SK-N-SH (cell line): ENCODE measurements at regions not wholly inside any gene's neighbourhood (a gene's known extent, or its start where the extent isn't known, plus 50 kb on each side); places are given as distances from the start of the nearest gene placed in this dataset.
A peak's percentile ranks its signal among the peaks of the same experiment; 100 is the strongest.

Experiments used
- CTCF ChIA-PET: fragments of 300-600, 350-600 bp; formaldehyde crosslinking; extraction: SDS; loops from one replicate; lab custom pipeline; 2021; lab: Yijun Ruan, JAX
- POLR2A ChIA-PET: fragments of 350-600 bp; sonication (Branson Sonifier 250); formaldehyde crosslinking; extraction: SDS; loops from one replicate; lab custom pipeline; 2020; ENCODE audit warnings: antibody characterized with exemption, inconsistent platforms; lab: Yijun Ruan, JAX
- DNase-seq: peaks from one replicate; pipeline ENCODE4 v3.0.0; 2012
- H2AFZ ChIP-seq: fragments of 200-600 bp; sonication (generic); 2 replicates; pipeline ENCODE4 v1.8.1; 2016; ENCODE audit warnings: antibody characterized with exemption, mild to moderate bottlenecking, low read depth
- H3F3A ChIP-seq: fragments of 200-600 bp; sonication (generic); replicated peaks from 2 replicates; pipeline ENCODE3; 2016; ENCODE audit warnings: antibody characterized with exemption, mild to moderate bottlenecking; ENCODE audit not compliant: insufficient read depth
- H3K27ac ChIP-seq, 2 experiments: fragments of 200-500 bp in 1 of 2; fragments of 200-600 bp in 1 of 2; sonication (Bioruptor generic) in 1 of 2; sonication (generic), shearing (Covaris generic) in 1 of 2; 2 replicates each; pipeline versions ENCODE4 v1.5.1 to v1.6.1; 2014 to 2016; ENCODE audit warnings: low read depth in 2 of 2, inconsistent platforms in 1 of 2, low read length in 1 of 2, mild to moderate bottlenecking in 1 of 2, mixed read lengths in 1 of 2
- H3K27me3 ChIP-seq: fragments of 200-600 bp; sonication (generic), shearing (Covaris generic); 2 replicates; pipeline ENCODE4 v1.6.1; 2016; ENCODE audit warnings: mixed run types; ENCODE audit not compliant: insufficient read depth
- H3K36me3 ChIP-seq, 2 experiments: fragments of 200-500 bp in 1 of 2; fragments of 200-600 bp in 1 of 2; sonication (Bioruptor generic) in 1 of 2; sonication (generic) in 1 of 2; replicated peaks in 1 of 2; 2 replicates each; pipeline versions ENCODE3 to v1.5.1; 2014 to 2016; ENCODE audit warnings: low read length in 1 of 2, mild to moderate bottlenecking in 1 of 2; ENCODE audit not compliant: insufficient read depth in 2 of 2, control insufficient read depth in 1 of 2
- H3K4me1 ChIP-seq, 2 experiments: fragments of 200-500 bp in 1 of 2; fragments of 200-600 bp in 1 of 2; sonication (Bioruptor generic) in 1 of 2; sonication (generic), shearing (Covaris generic) in 1 of 2; 2 replicates each; pipeline versions ENCODE4 v1.5.1 to v1.6.1; 2014 to 2016; ENCODE audit warnings: low read depth in 1 of 2, low read length in 1 of 2, mixed run types in 1 of 2; ENCODE audit not compliant: insufficient read depth in 2 of 2, control insufficient read depth in 1 of 2
- H3K4me2 ChIP-seq: fragments of 200-600 bp; sonication (generic), shearing (Covaris generic); 2 replicates; pipeline ENCODE4 v1.6.1; 2017; ENCODE audit warnings: mixed run types
- H3K4me3 ChIP-seq, 2 experiments: fragments of 200-500 bp in 1 of 2; fragments of 200-600 bp in 1 of 2; sonication (Bioruptor generic) in 1 of 2; sonication (generic), shearing (Covaris generic) in 1 of 2; 2 replicates each; pipeline versions ENCODE4 v1.5.1 to v1.8.1; 2014 to 2016; ENCODE audit warnings: low read depth in 2 of 2, inconsistent platforms in 1 of 2, low read length in 1 of 2, mild to moderate bottlenecking in 1 of 2, mixed read lengths in 1 of 2, moderate library complexity in 1 of 2
- H3K79me2 ChIP-seq: fragments of 200-600 bp; sonication (generic); 2 replicates; pipeline ENCODE4 v1.8.1; 2017; ENCODE audit warnings: mild to moderate bottlenecking; ENCODE audit not compliant: insufficient read depth
- H3K9ac ChIP-seq: fragments of 200-600 bp; sonication (generic); 2 replicates; pipeline ENCODE4 v1.6.1; 2017; ENCODE audit warnings: mixed run types
- H3K9me2 ChIP-seq: fragments of 200-600 bp; sonication (generic); 2 replicates; pipeline ENCODE4 v1.6.1; 2017; ENCODE audit warnings: mixed run types
- H3K9me3 ChIP-seq: fragments of 200-600 bp; sonication (generic); 2 replicates; pipeline ENCODE4 v1.6.1; 2017; ENCODE audit warnings: mixed run types, mild to moderate bottlenecking, moderate library complexity
- H4K20me1 ChIP-seq: fragments of 200-600 bp; sonication (generic); 2 replicates; pipeline ENCODE4 v1.6.1; 2017; ENCODE audit warnings: mild to moderate bottlenecking, mixed run types; ENCODE audit not compliant: insufficient read depth
- ELF1 ChIP-seq: IDR thresholded peaks from 2 replicates; pipeline ENCODE4 v1.4.0; 2012
- EP300 ChIP-seq, 2 experiments: IDR thresholded peaks; 2 replicates each; pipeline versions ENCODE4 v1.4.0 to v1.6.1; 2012; ENCODE audit warnings: borderline replicate concordance in 1 of 2, low read depth in 1 of 2, low read length in 1 of 2
- FOXM1 ChIP-seq: IDR thresholded peaks from 2 replicates; pipeline ENCODE4 v1.4.0; 2012; ENCODE audit warnings: low read depth, mild to moderate bottlenecking
- GABPA ChIP-seq: IDR thresholded peaks from 2 replicates; pipeline ENCODE4 v1.4.0; 2012; ENCODE audit warnings: low read depth, mild to moderate bottlenecking
- MAX ChIP-seq: IDR thresholded peaks from 2 replicates; pipeline ENCODE4 v1.4.0; 2012; ENCODE audit warnings: low read depth
- NRF1 ChIP-seq: IDR thresholded peaks from 2 replicates; pipeline ENCODE4 v1.6.1; 2012; ENCODE audit warnings: low read depth, mild to moderate bottlenecking, low read length
- RAD21 ChIP-seq: IDR thresholded peaks from 2 replicates; pipeline ENCODE4 v1.6.1; 2012; ENCODE audit warnings: mild to moderate bottlenecking, low read length
- RXRA ChIP-seq: IDR thresholded peaks from 2 replicates; pipeline ENCODE4 v1.4.0; 2012; ENCODE audit warnings: low read depth, mild to moderate bottlenecking, borderline replicate concordance
- SMC3 ChIP-seq: IDR thresholded peaks from 2 replicates; pipeline ENCODE4 v1.6.1; 2012; ENCODE audit warnings: low read depth, low read length, improper control_type of control experiment
- TCF12 ChIP-seq: IDR thresholded peaks from 2 replicates; pipeline ENCODE4 v1.4.0; 2012
- TEAD4 ChIP-seq: IDR thresholded peaks from 2 replicates; pipeline ENCODE4 v1.4.0; 2012; ENCODE audit warnings: mild to moderate bottlenecking, borderline replicate concordance; ENCODE audit not compliant: insufficient read depth
- USF1 ChIP-seq: IDR thresholded peaks from 2 replicates; pipeline ENCODE4 v1.4.0; 2012; ENCODE audit warnings: low read depth, borderline replicate concordance
- WGBS: methylation state at CpG from one replicate; pipeline ENCODE4 v1.1.6; 2017; ENCODE audit warnings: low lambda C conversion rate; 5-methylcytosine and 5-hydroxymethylcytosine counted together

- TF ChIP-seq TEAD4: no peak
- TF ChIP-seq FOXM1: no peak
Measured at GRCh38 chr16:87050142-87050541, 267.1 kb downstream of the C16orf95 start (continued).

GRCh38 chr16:87051526-87052320 is 265.5 kb downstream of the C16orf95 start:
- H3K9me2 ChIP-seq: no peaks in the 10 kb centered on the region
- peaks cover 4% of the 10 kb centered on the region for H4K20me1 ChIP-seq
- H3F3A ChIP-seq: peaks cover 12% of the 10 kb centered on the region
- H3K4me2 ChIP-seq: no peak overlapping the region; the same call in 1 of the 2 replicates
- no peak for TF ChIP-seq EP300 (IDR thresholded peaks at IDR 0.05; ENCODE audit: borderline replicate concordance in 1 of 2, low read depth in 1 of 2, low read length in 1 of 2)
- TF ChIP-seq ELF1: no peak
- TF ChIP-seq MAX: no peak
- no peak for TF ChIP-seq FOXM1
- TF ChIP-seq NRF1: no peak
- no peak for TF ChIP-seq SMC3
- ChIA-PET CTCF (interaction anchor here (0.7 to 1.7 kb wide), 2 partner anchors 10 to 12 kb away, joined by 3 to 10 read pairs; no protein-coding TSS in a partner anchor), POLR2A (no interaction called here)
- H3K4me1 ChIP-seq: no peaks in the 10 kb centered on the region
- H3K27ac ChIP-seq: no peak overlapping the region
- no peak overlapping the region for H3K4me3 ChIP-seq
- no peaks in the 10 kb centered on the region for H3K79me2 ChIP-seq
- WGBS: 38% methylated on average over 14 of the region's 18 CpGs
- no peak for DNase-seq
- H3K36me3 ChIP-seq: no peaks in the 10 kb centered on the region
- H3K9me3 ChIP-seq: no peaks in the 10 kb centered on the region
- H3K9ac ChIP-seq: no peak overlapping the region
- no peak overlapping the region for H2AFZ ChIP-seq
- H3K27me3 ChIP-seq: peaks cover 96% of the 10 kb centered on the region

- no peak overlapping the region for H3K27ac ChIP-seq
- ChIA-PET CTCF (interaction anchor here (1.3 to 1.7 kb wide), 2 partner anchors 9 to 488 kb away, joined by 3 to 10 read pairs; no protein-coding TSS in a partner anchor), POLR2A (no interaction called here)
- H3K4me3 ChIP-seq: no peak overlapping the region
- no peak overlapping the region for H3K9ac ChIP-seq
- H3K9me3 ChIP-seq: no peaks in the 10 kb centered on the region
- peaks cover 96% of the 10 kb centered on the region for H3K27me3 ChIP-seq
- no peak overlapping the region; the same call in 1 of the 2 replicates for H3K4me2 ChIP-seq
- peaks cover 12% of the 10 kb centered on the region for H3F3A ChIP-seq
- 5% methylated on average over 6 of the region's 6 CpGs for WGBS
- H3K9me2 ChIP-seq: no peaks in the 10 kb centered on the region
- H4K20me1 ChIP-seq: peaks cover 4% of the 10 kb centered on the region
- H3K4me1 ChIP-seq: no peaks in the 10 kb centered on the region
- no peaks in the 10 kb centered on the region for H3K36me3 ChIP-seq
- no peak overlapping the region for H2AFZ ChIP-seq
- TF ChIP-seq TEAD4: no peak
- no peak for TF ChIP-seq GABPA
- no peak for TF ChIP-seq RXRA
- no peak for TF ChIP-seq RAD21
- no peak for TF ChIP-seq USF1
- peak; percentile 39; the same call in 1 of the 2 replicates for TF ChIP-seq TCF12
- no peaks in the 10 kb centered on the region for H3K79me2 ChIP-seq
- DNase-seq: no peak
Measured at GRCh38 chr16:87052506-87052905, 264.7 kb downstream of the C16orf95 start.
